SK-MEL-5 (cell line): ENCODE measurements at regions not wholly inside any gene's neighbourhood (a gene's known extent, or its start where the extent isn't known, plus 50 kb on each side); places are given as distances from the start of the nearest gene placed in this dataset.

ENCODE experiments used
- DNase-seq: peaks from one replicate; pipeline ENCODE4 v3.0.0-alpha.2; 2016; ENCODE audit warnings: low read depth, low spot score
- in situ Hi-C: cut with HindIII; loops from 2 replicates; pipeline ENCODE4 v1.10.0; 2016; ENCODE audit warnings: low sequenced_read_pairs, high pct_unique_total_duplicates, low pct_unique_long_range_greater_than_20kb
- small RNA-seq, 2 experiments: library from RNA; depleted of rRNA; stranded (forward); fragments of <200 nt; gene quantifications; one replicate each; pipeline ENCODE3, GENCODE V24; 2014

GRCh38 chr18:42657551-42657950 lies 457.9 kb downstream of the RIT2 start:
- DNase-seq = no peak
- in situ Hi-C loops = no loop called here

- DNase-seq = no peak
- in situ Hi-C loops = no loop called here
Measured at GRCh38 chr18:42658171-42658570, 457.3 kb downstream of the RIT2 start.

- DNase-seq = no peak
- in situ Hi-C loops = no loop called here
Measured at GRCh38 chr18:42659187-42659586, 456.3 kb downstream of the RIT2 start.

- in situ Hi-C loops = no loop called here
- no peak for DNase-seq
Measured at GRCh38 chr18:42670860-42671259, 444.6 kb downstream of the RIT2 start.

- DNase-seq = no peak
- in situ Hi-C loops = no loop called here
Measured at GRCh38 chr18:42675810-42676209, 439.7 kb downstream of the RIT2 start.

- in situ Hi-C loops = no loop called here
- DNase-seq = no peak
Measured at GRCh38 chr18:42683094-42683493, 432.4 kb downstream of the RIT2 start.

GRCh38 chr18:42689310-42689709 lies 426.2 kb downstream of the RIT2 start:
- no peak for DNase-seq
- in situ Hi-C loops = no loop called here

Small RNAs in the stretch of these regions (small RNA-seq; reads per million reads assigned to genes)
- gene RNA5SP454 = 0 reads per million in 2 experiments
